22Rv1 (cell line): ENCODE measurements at regions not wholly inside any gene's neighbourhood (a gene's known extent, or its start where the extent isn't known, plus 50 kb on each side); places are given as distances from the start of the nearest gene placed in this dataset.

Source experiments
- CTCF ChIP-seq: fragments of 450-650 bp; IDR thresholded peaks from 2 replicates; pipeline ENCODE4 v1.5.1; 2017; ENCODE audit warnings: mild to moderate bottlenecking
- ZFX ChIP-seq: fragments of 450-650 bp; IDR thresholded peaks from 2 replicates; pipeline ENCODE4 v1.6.1; 2017; ENCODE audit warnings: antibody characterized with exemption, borderline replicate concordance

- TF ChIP-seq CTCF (no peak), ZFX (no peak)
These were observed 182.7 kb upstream of the CIBAR2 start for GRCh38 chr16:85294810-85295508.
